ENCODE measurements at regions not wholly inside any gene's neighbourhood (a gene's known extent, or its start where the extent isn't known, plus 50 kb on each side); places are given as distances from the start of the nearest gene placed in this dataset.
"Not testable (repeated sequence)": the region's sequence is repeated elsewhere in the genome, so short reads cannot be mapped to it uniquely, and the experiment has no call there.

DNA sequence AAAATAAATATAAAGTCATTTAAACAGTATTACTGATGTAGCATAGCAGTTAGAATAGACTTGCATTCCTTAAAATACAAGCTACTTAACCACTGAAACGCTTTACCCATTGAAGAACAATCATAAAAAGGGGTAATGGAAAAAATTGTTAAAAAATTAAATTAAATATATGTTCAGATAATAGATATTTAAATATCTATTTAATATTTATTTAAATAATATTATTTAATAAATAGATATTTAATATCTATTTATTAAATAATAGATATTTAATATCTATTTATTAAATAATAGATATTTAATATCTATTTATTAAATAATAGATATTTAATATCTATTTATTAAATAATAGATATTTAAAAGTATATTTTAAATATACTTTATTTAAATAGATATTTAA, 2410.5 kb downstream of the PCDH7 start:
- DNase-seq: not testable (repeated sequence)

DNA sequence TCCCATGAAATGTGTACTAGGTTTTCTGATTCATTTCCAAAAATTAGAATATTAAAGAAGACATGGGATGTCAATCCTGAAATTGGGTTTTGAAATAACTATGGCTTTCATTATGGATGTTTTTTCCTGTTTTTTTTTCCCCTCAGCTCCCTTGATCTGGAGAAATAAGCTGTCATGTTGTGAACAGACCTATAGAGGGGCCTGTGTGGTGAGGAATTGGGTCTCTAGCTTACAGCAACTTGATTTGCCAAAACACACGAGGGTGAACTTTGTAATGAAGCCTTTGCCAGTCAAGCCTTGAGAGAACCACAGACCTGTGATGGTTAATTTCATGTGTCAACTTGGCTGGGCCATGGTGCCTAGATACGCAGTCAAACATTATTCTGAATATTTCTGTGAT, 2413.6 kb downstream of the PCDH7 start:
- no peak for DNase-seq

- DNase-seq: no peak
Measured at GRCh38 chr4:33134366-33134765, 2414.2 kb downstream of the PCDH7 start.

- no peak for DNase-seq
Measured at GRCh38 chr4:33149658-33150524, 2429.7 kb downstream of the PCDH7 start.

DNA sequence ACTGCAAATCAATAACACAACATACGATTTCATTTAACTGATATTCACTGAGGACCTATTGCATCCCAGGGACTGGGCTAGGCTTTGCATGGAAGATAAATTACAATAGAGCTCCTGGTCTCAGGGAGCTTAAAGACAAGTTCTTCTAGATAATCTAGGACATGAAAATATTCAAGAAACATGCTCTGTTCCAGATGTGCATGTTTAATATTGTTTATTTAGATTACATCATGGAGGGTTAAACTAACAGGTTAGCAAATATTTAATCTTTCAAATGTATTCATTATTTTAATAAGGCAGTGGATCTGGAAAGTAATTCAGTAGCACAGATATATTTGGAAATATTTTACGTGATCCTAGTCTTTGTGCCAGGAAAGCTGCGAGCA, 2430.3 kb downstream of the PCDH7 start:
- no peak for DNase-seq

GRCh38 chr4:33160126-33160525, 2440.0 kb downstream of the PCDH7 start:
- no peak for DNase-seq

GRCh38 chr4:33161202-33161601, 2441.0 kb downstream of the PCDH7 start:
- DNase-seq: no peak

- no peak for DNase-seq
Measured at GRCh38 chr4:33162122-33162521, 2442.0 kb downstream of the PCDH7 start.

DNA sequence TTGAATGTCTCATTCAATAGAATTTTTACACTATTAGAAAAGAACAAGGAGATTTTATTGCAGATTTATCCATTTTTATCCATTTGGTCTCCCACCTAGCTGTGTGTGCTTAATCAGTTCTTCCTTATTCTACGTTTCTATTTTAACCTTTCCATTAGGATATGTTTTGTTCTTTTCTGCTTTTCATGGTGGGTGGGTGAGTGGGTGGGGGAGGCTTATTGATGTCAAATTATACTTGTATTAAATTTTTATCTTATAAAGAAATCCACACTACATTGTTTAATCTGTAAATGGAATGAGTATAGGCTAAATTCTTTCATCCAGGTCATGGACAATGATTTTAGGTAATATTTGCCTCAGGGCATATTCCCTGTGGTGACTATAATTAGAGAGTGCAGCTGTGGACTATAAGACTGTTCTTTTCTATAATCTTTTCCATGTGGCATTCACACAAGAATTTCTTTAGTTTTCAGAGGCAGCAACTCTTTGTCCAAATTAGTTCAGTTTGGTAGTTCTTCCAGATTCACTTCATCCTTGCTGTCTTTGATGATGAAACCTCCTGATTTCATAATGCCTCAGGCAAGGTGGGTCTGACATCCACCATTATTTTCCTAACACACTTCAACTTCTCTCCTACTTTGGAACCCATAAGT, 2451.8 kb downstream of the PCDH7 start:
- DNase-seq: no peak

DNA sequence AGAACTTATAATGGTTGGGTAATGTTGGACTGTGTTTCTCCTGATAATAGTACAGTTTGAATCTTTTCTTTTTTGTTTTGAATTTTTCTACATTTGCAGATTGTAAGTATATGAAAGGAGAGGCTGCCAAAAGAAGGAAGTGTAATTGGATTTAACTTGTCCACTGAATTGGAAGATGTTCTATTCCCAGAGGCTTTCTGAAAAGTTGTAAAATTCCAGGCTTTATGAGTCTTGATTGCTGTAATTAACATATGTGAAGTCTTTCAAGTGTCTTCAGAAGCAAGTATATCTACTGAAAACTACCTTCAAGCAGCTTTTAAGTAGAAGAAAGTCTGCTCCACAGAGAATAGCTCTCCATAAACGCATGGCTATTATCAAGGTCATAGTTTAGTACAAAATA, 2456.4 kb downstream of the PCDH7 start:
- DNase-seq: no peak

- no peak for DNase-seq
Measured at GRCh38 chr4:33184657-33185290, 2464.6 kb downstream of the PCDH7 start.

DNA sequence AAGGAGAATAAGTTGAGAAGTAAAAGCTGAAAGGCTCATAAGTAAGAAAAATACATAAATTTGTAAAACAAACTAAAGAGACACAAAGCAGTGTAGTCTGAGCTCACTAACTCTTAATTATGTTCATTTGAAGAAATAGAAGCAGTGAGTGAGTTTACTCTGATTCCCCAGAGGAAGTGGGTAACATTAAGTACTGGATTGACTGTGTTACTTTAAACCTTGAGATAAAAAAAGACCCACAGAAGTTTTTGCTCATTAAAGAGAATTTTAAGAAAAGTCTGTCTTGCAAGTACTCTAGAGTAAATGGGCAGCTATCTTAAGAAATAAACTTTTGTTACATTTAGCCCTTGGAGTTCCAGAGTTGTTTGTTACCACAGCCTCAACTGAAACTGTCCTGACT, 2466.9 kb downstream of the PCDH7 start:
- DNase-seq: no peak

GRCh38 chr4:33188733-33189132, 2468.6 kb downstream of the PCDH7 start:
- no peak for DNase-seq

DNA sequence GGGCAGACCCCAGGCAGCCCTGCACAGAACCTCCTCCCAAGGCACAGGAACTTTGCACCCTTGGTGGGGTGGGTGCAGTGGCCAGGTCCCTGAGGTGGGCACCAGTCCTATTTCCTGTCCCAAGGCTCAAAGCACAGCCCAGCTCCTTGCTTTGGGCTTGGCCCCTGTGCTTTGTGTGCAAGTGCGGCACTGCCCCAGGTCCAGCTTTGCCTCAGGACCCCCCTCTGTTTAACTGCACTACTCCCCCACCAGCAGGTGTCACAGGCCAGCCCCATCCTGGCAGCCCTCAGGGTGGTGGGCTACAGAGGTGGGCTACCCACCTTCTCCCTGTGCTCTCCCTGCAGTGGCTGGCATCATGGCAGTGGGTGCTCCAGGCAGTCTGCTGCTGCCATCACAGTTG, 2469.0 kb downstream of the PCDH7 start:
- DNase-seq: no peak

- no peak for DNase-seq
Measured at GRCh38 chr4:33193109-33193508, 2472.9 kb downstream of the PCDH7 start.

GRCh38 chr4:33200377-33200776, 2480.2 kb downstream of the PCDH7 start:
- DNase-seq: no peak

DNA sequence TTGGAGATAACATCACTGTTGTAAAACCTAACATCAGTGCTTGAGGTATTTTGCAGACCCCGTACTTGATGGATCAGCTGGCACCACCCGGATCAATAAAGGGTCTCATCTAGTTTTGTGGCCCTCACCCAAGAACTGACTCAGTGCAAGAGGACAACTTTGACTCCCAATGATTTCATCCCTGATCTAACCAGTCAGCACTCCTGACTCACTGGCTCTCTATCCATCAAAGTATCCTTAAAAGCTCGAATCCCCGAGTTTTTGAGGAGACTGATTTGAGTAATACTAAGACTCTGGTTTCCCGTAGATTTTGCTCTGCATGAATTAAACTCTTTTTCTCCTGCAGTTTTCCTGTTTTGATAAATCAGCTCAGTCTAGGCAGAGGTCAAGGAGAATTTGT, 2498.1 kb downstream of the PCDH7 start:
- DNase-seq: no peak

DNA sequence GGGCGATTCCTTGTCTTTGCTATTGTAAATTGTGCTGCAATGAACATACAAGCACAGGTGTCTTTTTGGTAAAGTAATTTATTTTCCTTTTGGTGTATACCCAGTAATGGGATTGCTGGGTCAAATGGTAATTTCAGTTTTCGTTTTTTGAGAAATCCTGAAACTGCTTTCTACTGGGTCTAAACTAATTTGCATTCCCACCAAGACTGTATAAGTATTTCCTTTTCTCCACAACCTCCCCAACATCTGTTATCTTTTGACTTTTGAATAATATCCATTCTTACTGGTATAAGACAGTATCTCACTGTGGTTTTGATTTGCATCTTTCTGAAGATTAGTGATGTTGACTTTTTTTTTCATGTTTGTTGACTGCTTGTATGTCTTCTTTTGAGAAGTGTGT, 2506.0 kb downstream of the PCDH7 start:
- DNase-seq: no peak

DNA sequence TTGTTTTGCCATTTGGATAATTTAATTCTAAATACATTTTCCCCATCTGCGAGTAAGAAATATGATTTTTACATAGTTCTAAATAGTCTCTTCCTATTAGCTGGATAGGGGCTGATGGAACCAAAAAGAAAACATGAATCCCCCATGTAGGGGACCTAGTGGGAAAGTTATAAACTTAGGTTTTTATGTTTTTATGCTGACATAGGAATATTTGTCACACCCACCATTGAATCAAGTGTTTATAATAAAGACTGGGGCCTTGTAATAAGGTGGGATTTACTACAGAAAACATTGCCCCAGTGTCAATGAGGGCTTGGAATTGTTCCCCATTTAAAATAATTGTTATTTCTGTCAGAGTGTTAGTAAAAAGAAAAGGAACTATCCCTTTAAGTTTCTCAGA, 2506.6 kb downstream of the PCDH7 start:
- no peak for DNase-seq

- DNase-seq: no peak
Measured at GRCh38 chr4:33255094-33255493, 2534.9 kb downstream of the PCDH7 start.

DNA sequence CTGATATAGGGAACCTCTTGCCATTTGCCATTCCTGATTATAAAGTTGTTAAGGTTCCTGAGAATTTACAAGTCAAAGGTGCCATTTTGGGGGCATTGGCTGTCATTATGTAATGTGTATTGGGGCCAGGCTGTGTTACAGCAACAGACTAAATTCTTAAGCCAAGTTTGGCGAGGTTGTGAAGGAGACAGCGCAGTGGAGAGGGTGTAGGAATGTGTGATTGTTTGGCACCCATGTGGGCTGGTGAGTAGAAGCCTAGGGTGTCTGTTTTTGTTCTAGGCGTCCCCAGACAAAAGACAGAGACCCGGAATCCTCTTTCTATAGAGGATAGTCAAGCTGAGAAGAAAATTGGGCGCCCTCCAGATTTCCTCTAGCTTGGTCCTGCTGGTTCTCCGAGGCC, 2535.3 kb downstream of the PCDH7 start:
- no peak for DNase-seq

DNA sequence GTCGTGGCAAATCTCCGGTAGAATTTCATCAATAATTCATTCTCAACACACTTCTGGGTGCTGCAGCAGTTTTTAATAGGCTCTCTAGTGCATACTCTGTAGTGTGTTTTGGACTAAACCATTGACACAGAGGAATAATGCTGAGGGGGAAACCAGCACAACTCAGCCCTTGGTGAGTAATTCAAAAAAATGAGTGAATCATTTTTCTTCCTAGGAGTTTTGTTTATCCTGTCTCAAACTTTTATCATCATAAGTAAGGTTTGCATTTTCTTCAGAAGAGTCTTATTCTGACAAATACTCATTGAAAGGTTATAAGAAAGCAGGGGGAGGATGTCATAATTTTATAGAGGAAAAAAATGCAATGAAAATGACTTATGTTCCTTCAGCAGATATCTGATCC, 2542.7 kb downstream of the PCDH7 start:
- DNase-seq: no peak

DNA sequence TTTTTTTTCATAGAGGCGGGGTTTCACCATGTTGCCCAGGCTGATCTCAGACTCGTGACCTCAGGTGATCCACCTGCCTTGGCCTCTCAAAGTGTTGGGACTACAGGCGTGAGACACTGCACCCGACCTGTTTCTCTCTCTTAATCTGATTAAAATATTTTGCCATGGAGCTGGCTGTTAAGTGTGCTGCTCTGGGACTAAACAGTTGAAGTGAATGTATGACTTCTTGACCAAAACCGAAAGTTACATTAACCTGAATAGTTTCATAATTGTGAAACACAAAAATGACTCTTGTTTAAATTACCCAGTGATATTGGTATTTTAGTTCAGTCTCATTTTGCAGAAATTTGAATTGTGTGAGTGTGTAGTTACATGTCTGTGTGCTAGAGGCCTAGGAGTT, 2548.6 kb downstream of the PCDH7 start:
- DNase-seq: no peak

DNA sequence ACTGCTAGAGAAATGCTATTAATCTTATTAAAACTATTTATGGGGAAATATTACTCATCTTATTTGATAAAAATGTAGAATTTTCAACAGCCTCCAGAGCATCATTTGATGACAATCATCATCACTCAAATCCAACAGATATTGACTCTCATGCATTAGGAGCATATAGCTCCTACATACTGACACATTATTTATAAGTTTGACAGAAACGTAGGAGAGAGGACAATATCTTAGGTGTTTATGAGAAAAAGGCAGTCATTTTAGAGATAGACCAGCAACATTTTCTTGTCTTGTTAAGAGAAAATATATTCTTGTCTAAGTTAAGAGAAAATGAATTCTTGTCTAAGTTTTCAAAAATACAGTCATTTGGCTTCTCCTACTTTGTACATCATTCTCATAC, 2550.2 kb downstream of the PCDH7 start:
- DNase-seq: no peak

Measured in stimulated activated CD4-positive, alpha-beta T cell treated with anti-CD3 and anti-CD28 coated beads, Interleukin-4, amount 100 ng/mL, for 4 hours (primary cell).